Body of pancreas (tissue), 4 donors: ENCODE measurements at regions not wholly inside any gene's neighbourhood (a gene's known extent, or its start where the extent isn't known, plus 50 kb on each side); places are given as distances from the start of the nearest gene placed in this dataset.

Experiments
- POLR2A ChIP-seq, 3 donors: fragments of 450-650 bp; IDR thresholded peaks; one replicate each; pipeline ENCODE4 v1.6.1; 2016; ENCODE audit warnings: antibody characterized with exemption in 3 of 3, mild to moderate bottlenecking in 2 of 3
- TF ChIP-seq, protein P1 (sequence below), 7 experiments: fragments of 450-650 bp in 4 of 7; fragments of 200-600 bp in 3 of 7; sonication (generic) in 3 of 7; IDR thresholded peaks; one replicate each; pipeline ENCODE4 v1.5.1; 2016 to 2019; ENCODE audit warnings: antibody characterized with exemption in 7 of 7

- no peak for TF ChIP-seq POLR2A (IDR thresholded peaks at IDR 0.05)
- TF ChIP-seq, protein P1, sequence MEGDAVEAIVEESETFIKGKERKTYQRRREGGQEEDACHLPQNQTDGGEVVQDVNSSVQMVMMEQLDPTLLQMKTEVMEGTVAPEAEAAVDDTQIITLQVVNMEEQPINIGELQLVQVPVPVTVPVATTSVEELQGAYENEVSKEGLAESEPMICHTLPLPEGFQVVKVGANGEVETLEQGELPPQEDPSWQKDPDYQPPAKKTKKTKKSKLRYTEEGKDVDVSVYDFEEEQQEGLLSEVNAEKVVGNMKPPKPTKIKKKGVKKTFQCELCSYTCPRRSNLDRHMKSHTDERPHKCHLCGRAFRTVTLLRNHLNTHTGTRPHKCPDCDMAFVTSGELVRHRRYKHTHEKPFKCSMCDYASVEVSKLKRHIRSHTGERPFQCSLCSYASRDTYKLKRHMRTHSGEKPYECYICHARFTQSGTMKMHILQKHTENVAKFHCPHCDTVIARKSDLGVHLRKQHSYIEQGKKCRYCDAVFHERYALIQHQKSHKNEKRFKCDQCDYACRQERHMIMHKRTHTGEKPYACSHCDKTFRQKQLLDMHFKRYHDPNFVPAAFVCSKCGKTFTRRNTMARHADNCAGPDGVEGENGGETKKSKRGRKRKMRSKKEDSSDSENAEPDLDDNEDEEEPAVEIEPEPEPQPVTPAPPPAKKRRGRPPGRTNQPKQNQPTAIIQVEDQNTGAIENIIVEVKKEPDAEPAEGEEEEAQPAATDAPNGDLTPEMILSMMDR (IDR thresholded peaks at IDR 0.05) = no peak
These were observed 253.5 kb downstream of the ZIC1 start for GRCh38 chr3:147662705-147663104.
